ENCODE measurements at regions not wholly inside any gene's neighbourhood (a gene's known extent, or its start where the extent isn't known, plus 50 kb on each side); places are given as distances from the start of the nearest gene placed in this dataset.

GRCh38 chr2:19690429-19690828, 211.4 kb downstream of the TTC32 start (continued):
- TF ChIP-seq, protein P1, sequence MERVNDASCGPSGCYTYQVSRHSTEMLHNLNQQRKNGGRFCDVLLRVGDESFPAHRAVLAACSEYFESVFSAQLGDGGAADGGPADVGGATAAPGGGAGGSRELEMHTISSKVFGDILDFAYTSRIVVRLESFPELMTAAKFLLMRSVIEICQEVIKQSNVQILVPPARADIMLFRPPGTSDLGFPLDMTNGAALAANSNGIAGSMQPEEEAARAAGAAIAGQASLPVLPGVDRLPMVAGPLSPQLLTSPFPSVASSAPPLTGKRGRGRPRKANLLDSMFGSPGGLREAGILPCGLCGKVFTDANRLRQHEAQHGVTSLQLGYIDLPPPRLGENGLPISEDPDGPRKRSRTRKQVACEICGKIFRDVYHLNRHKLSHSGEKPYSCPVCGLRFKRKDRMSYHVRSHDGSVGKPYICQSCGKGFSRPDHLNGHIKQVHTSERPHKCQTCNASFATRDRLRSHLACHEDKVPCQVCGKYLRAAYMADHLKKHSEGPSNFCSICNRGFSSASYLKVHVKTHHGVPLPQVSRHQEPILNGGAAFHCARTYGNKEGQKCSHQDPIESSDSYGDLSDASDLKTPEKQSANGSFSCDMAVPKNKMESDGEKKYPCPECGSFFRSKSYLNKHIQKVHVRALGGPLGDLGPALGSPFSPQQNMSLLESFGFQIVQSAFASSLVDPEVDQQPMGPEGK (tag by site-specific recombination; IDR thresholded peaks at IDR 0.05), result no peak

DNA sequence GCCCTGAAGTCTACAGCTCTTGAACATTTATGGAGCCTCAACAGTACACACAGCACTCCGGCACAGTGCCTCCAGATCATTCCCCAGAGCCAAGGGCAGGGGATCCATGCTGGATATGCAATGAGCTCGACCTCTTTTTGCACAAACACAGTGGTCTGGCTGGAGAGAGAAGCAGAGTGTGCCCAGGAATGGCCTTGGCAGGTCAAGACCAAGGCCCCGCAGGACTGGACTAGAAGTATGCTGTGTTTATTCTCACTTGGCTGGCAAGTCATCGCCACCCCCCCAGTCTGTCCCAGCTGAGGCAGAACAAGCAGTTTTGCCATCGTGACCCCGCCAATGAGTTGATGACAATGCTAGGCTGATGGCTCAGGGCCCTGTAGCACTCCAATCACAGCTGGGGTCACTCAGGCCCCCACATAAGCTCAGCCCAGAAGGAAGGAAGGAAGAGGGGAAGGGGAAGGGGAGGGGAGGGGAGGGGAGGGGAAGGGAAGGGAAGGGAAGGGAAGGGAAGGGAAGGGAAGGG, 212.1 kb downstream of the TTC32 start:
- ChIA-PET POLR2A (no interaction called here), CTCF (no interaction called here)
- Histone ChIP-seq H3K4me1 (ENCODE audit: control insufficient read depth, insufficient read depth, low read length) (no peaks in the 10 kb centered on the region), H3K27ac (ENCODE audit: extremely low read depth, low read depth, low read length) (no peak overlapping the region), H3K9me3 (ENCODE audit: control insufficient read depth, insufficient read depth, low read depth, low read length) (no peaks in the 10 kb centered on the region), H3K36me3 (ENCODE audit: control insufficient read depth in 2 of 2, insufficient read depth in 1 of 2, low read length in 2 of 2) (no peaks in the 10 kb centered on the region), H3K4me3 (ENCODE audit: low read depth, low read length) (no peak overlapping the region)
- TF ChIP-seq ZNF362 (tag by site-specific recombination; IDR thresholded peaks at IDR 0.05) (no peak), ZNF664 (tag by site-specific recombination; IDR thresholded peaks at IDR 0.05) (no peak), ZIC2 (tag by site-specific recombination; IDR thresholded peaks at IDR 0.05) (no peak), ZBTB1 (tag by site-specific recombination; IDR thresholded peaks at IDR 0.05) (no peak), BCL11B (tag by site-specific recombination; IDR thresholded peaks at IDR 0.05; ENCODE audit: low read depth) (no peak), ZFP37 (tag by site-specific recombination; IDR thresholded peaks at IDR 0.05) (no peak), ZFHX2 (tag by site-specific recombination; conservative IDR thresholded peaks at IDR 0.05) (no peak), YY1 (tag by site-specific recombination; IDR thresholded peaks at IDR 0.05) (no peak)
- TF ChIP-seq, protein P2, sequence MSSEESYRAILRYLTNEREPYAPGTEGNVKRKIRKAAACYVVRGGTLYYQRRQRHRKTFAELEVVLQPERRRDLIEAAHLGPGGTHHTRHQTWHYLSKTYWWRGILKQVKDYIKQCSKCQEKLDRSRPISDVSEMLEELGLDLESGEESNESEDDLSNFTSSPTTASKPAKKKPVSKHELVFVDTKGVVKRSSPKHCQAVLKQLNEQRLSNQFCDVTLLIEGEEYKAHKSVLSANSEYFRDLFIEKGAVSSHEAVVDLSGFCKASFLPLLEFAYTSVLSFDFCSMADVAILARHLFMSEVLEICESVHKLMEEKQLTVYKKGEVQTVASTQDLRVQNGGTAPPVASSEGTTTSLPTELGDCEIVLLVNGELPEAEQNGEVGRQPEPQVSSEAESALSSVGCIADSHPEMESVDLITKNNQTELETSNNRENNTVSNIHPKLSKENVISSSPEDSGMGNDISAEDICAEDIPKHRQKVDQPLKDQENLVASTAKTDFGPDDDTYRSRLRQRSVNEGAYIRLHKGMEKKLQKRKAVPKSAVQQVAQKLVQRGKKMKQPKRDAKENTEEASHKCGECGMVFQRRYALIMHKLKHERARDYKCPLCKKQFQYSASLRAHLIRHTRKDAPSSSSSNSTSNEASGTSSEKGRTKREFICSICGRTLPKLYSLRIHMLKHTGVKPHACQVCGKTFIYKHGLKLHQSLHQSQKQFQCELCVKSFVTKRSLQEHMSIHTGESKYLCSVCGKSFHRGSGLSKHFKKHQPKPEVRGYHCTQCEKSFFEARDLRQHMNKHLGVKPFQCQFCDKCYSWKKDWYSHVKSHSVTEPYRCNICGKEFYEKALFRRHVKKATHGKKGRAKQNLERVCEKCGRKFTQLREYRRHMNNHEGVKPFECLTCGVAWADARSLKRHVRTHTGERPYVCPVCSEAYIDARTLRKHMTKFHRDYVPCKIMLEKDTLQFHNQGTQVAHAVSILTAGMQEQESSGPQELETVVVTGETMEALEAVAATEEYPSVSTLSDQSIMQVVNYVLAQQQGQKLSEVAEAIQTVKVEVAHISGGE (tag by site-specific recombination; conservative IDR thresholded peaks at IDR 0.05; ENCODE audit: low read depth), result no peak

DNA sequence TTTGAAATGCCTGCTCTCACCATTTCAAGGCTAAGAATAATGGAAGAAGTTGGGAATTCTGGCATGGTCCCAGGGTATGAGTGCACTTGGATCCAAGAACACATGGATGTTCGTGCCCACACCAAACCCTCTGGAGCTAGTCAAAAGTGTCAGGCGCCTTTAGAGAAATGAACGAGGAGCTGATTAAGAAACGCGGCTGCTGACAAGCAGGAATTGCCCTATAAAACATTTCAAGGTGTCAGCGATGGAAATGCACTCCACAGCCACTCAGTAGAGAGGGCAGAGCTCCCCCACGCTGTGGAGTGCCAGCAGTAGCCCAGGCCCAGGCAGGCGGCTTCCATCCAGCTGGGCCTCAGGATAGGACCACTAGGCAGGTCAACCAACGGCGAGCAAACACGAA, 213.7 kb downstream of the TTC32 start:
- Histone ChIP-seq H3K36me3 (ENCODE audit: control insufficient read depth in 2 of 2, insufficient read depth in 1 of 2, low read length in 2 of 2) (no peaks in the 10 kb centered on the region), H3K4me1 (ENCODE audit: control insufficient read depth, insufficient read depth, low read length) (no peaks in the 10 kb centered on the region), H3K4me3 (ENCODE audit: low read depth, low read length) (no peak overlapping the region), H3K9me3 (ENCODE audit: control insufficient read depth, insufficient read depth, low read depth, low read length) (no peaks in the 10 kb centered on the region), H3K27ac (ENCODE audit: extremely low read depth, low read depth, low read length) (no peak overlapping the region)
- ChIA-PET CTCF (no interaction called here), POLR2A (no interaction called here)
- TF ChIP-seq REPIN1 (tag by site-specific recombination; IDR thresholded peaks at IDR 0.05; ENCODE audit: low read depth) (no peak), YY2 (tag by site-specific recombination; IDR thresholded peaks at IDR 0.05) (no peak), ZFP69B (tag by site-specific recombination; IDR thresholded peaks at IDR 0.05) (no peak), ZNF433 (tag by site-specific recombination; IDR thresholded peaks at IDR 0.05; ENCODE audit: low read depth) (no peak), ZNF664 (tag by site-specific recombination; IDR thresholded peaks at IDR 0.05) (no peak), ZNF223 (tag by site-specific recombination; IDR thresholded peaks at IDR 0.05) (no peak), ZNF221 (tag by site-specific recombination; IDR thresholded peaks at IDR 0.05; ENCODE audit: borderline replicate concordance) (no peak), ZNF544 (tag by site-specific recombination; IDR thresholded peaks at IDR 0.05) (no peak), ZNF791 (tag by site-specific recombination; IDR thresholded peaks at IDR 0.05) (no peak), ZXDB (tag by site-specific recombination; IDR thresholded peaks at IDR 0.05) (no peak), ZNF175 (tag by site-specific recombination; IDR thresholded peaks at IDR 0.05) (no peak), ZBTB48 (tag by site-specific recombination; IDR thresholded peaks at IDR 0.05) (no peak), ZNF843 (tag by site-specific recombination; IDR thresholded peaks at IDR 0.05) (no peak), PRDM1 (tag by site-specific recombination; IDR thresholded peaks at IDR 0.05) (no peak), RBAK (tag by site-specific recombination; IDR thresholded peaks at IDR 0.05) (no peak), GFI1B (tag by site-specific recombination; IDR thresholded peaks at IDR 0.05) (no peak)
- TF ChIP-seq, protein P3, sequence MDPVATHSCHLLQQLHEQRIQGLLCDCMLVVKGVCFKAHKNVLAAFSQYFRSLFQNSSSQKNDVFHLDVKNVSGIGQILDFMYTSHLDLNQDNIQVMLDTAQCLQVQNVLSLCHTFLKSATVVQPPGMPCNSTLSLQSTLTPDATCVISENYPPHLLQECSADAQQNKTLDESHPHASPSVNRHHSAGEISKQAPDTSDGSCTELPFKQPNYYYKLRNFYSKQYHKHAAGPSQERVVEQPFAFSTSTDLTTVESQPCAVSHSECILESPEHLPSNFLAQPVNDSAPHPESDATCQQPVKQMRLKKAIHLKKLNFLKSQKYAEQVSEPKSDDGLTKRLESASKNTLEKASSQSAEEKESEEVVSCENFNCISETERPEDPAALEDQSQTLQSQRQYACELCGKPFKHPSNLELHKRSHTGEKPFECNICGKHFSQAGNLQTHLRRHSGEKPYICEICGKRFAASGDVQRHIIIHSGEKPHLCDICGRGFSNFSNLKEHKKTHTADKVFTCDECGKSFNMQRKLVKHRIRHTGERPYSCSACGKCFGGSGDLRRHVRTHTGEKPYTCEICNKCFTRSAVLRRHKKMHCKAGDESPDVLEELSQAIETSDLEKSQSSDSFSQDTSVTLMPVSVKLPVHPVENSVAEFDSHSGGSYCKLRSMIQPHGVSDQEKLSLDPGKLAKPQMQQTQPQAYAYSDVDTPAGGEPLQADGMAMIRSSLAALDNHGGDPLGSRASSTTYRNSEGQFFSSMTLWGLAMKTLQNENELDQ (tag by site-specific recombination; IDR thresholded peaks at IDR 0.05; ENCODE audit: low read depth), result no peak
